K562 (cell line): ENCODE measurements at regions not wholly inside any gene's neighbourhood (a gene's known extent, or its start where the extent isn't known, plus 50 kb on each side); places are given as distances from the start of the nearest gene placed in this dataset.
"Not testable (repeated sequence)": the region's sequence is repeated elsewhere in the genome, so short reads cannot be mapped to it uniquely, and the experiment has no call there.

Experiments
- ATAC-seq: fragments of 200-7000 bp; cut with Tn5 transposase; 3 replicates; pipeline ENCODE4 v1.9.1; 2020; ENCODE audit warnings: moderate library complexity
- BruUV-seq: library from RNA; stranded (reverse); fragments of 400-500 nt; replicated peaks from 2 replicates; lab custom pipeline; 2021; lab: Mats Ljungman, UMichigan
- CTCF ChIA-PET: fragments of 300-600 bp; formaldehyde crosslinking; extraction: SDS; loops from one replicate; lab custom pipeline; 2021; ENCODE audit warnings: low intra/inter-chr PET ratio; lab: Yijun Ruan, JAX
- POLR2A ChIA-PET: fragments of 300-600, 350-650 bp; sonication (Branson Sonifier 250); formaldehyde crosslinking; extraction: SDS; loops from one replicate; lab custom pipeline; 2021; ENCODE audit warnings: antibody characterized with exemption, inconsistent platforms; lab: Yijun Ruan, JAX
- DNase-seq, 4 experiments: peaks; one replicate each; pipeline versions ENCODE4 v3.0.0 to v3.0.0-alpha.2; 2011 to 2018; ENCODE audit warnings: low spot score in 3 of 4, mixed read lengths in 3 of 4; ENCODE audit errors: extremely low read depth in 1 of 4
- FAIRE-seq: peaks from 2 replicates; lab custom pipeline; 2011; peaks lifted over from hg19 to GRCh38; lab: Jason Lieb, UNC
- H2AFZ ChIP-seq: 2 replicates; pipeline ENCODE4 v1.6.0; 2011; ENCODE audit warnings: low read depth, low read length, control low read depth, inconsistent platforms
- H3K27ac ChIP-seq: fragments of 200-600 bp; 3 replicates; pipeline ENCODE4 v1.8.0; 2011; ENCODE audit warnings: low read depth, mild to moderate bottlenecking, control low read depth, inconsistent platforms, low read length, moderate library complexity, mixed read lengths; ENCODE audit errors: extremely low read depth
- H3K27me3 ChIP-seq, 2 experiments: fragments of 300-600 bp in 1 of 2; 2 replicates in 1 of 2; 3 replicates in 1 of 2; pipeline versions ENCODE4 v1.6.0 to v1.8.0; 2011; ENCODE audit warnings: inconsistent platforms in 2 of 2, low read length in 2 of 2, mild to moderate bottlenecking in 1 of 2, mixed read lengths in 1 of 2, moderate library complexity in 1 of 2; ENCODE audit not compliant: control insufficient read depth in 2 of 2, insufficient read depth in 2 of 2
- H3K36me3 ChIP-seq: fragments of 300-600 bp; 3 replicates; pipeline ENCODE4 v1.8.0; 2011; ENCODE audit warnings: mild to moderate bottlenecking, low read length, inconsistent platforms; ENCODE audit not compliant: control insufficient read depth, insufficient read depth
- H3K4me1 ChIP-seq, 2 experiments: fragments of 200-600 bp in 1 of 2; replicated peaks in 1 of 2; 2 replicates in 1 of 2; 3 replicates in 1 of 2; pipeline versions ENCODE4 v1.5.1 to v1.8.0; 2011; ENCODE audit warnings: inconsistent platforms in 2 of 2, low read length in 2 of 2, mild to moderate bottlenecking in 1 of 2, mixed read lengths in 1 of 2, moderate library complexity in 1 of 2; ENCODE audit not compliant: control insufficient read depth in 2 of 2, insufficient read depth in 2 of 2
- H3K4me2 ChIP-seq: 2 replicates; pipeline ENCODE4 v1.6.1; 2011; ENCODE audit warnings: low read length, control low read depth, inconsistent platforms, mixed read lengths; ENCODE audit not compliant: insufficient read depth
- H3K4me3 ChIP-seq: fragments of 200-600 bp; sonication (generic), shearing (Covaris generic); 2 replicates; pipeline ENCODE4 v1.5.1; 2016; ENCODE audit warnings: control low read depth, inconsistent platforms
- H3K79me2 ChIP-seq: fragments of 200-600 bp; 3 replicates; pipeline ENCODE4 v1.8.0; 2011; ENCODE audit warnings: low read length, inconsistent platforms; ENCODE audit not compliant: control insufficient read depth, insufficient read depth
- H3K9ac ChIP-seq, 2 experiments: 2 replicates each; pipeline versions ENCODE4 v1.6.0 to v1.6.1; 2011; ENCODE audit warnings: low read depth in 2 of 2, low read length in 2 of 2, control low read depth in 1 of 2, inconsistent platforms in 1 of 2, mild to moderate bottlenecking in 1 of 2, mixed read lengths in 1 of 2; ENCODE audit not compliant: insufficient read depth in 1 of 2
- H3K9me1 ChIP-seq: one replicate; pipeline ENCODE4 v1.6.0; 2011; ENCODE audit warnings: inconsistent platforms, mild to moderate bottlenecking, low read length, moderate library complexity; ENCODE audit not compliant: control insufficient read depth, insufficient read depth
- H3K9me3 ChIP-seq: replicated peaks from 2 replicates; pipeline ENCODE4 v1.5.1; 2011; ENCODE audit warnings: low read depth, low read length, inconsistent platforms; ENCODE audit not compliant: control insufficient read depth, insufficient read depth
- H4K20me1 ChIP-seq: replicated peaks from 2 replicates; pipeline ENCODE4 v1.6.1; 2011; ENCODE audit warnings: low read length, inconsistent platforms, mixed read lengths; ENCODE audit not compliant: control insufficient read depth, insufficient read depth
- ARHGAP35 ChIP-seq: fragments of 450-650 bp; IDR thresholded peaks from 2 replicates; pipeline ENCODE4 v1.6.1; 2018; ENCODE audit not compliant: partially characterized antibody
- CBFA2T3 ChIP-seq: fragments of 450-650 bp; IDR thresholded peaks from 2 replicates; pipeline ENCODE4 v1.6.1; 2017
- HSF4 ChIP-seq: fragments of 250-450 bp; sonication (Bioruptor Pico); IDR thresholded peaks from 2 replicates; pipeline ENCODE4 v2.1.2; 2022; ENCODE audit warnings: mild to moderate bottlenecking, moderate library complexity, borderline replicate concordance
- NFE2L1 ChIP-seq: fragments of 450-650 bp; IDR thresholded peaks from 2 replicates; pipeline ENCODE4 v1.6.1; 2016; ENCODE audit warnings: missing genetic modification characterization, low read depth, mild to moderate bottlenecking, missing compliant biosample characterization, moderate library complexity, borderline replicate concordance
- RBM25 ChIP-seq: fragments of 200-400 bp; formaldehyde crosslinking; IDR thresholded peaks from 2 replicates; pipeline ENCODE4 v1.6.1; 2018; ENCODE audit warnings: low read length, low read depth, moderate library complexity; ENCODE audit not compliant: severe bottlenecking
- RCOR1 ChIP-seq, 2 experiments: IDR thresholded peaks; 2 replicates each; pipeline ENCODE4 v1.6.1; 2012; ENCODE audit warnings: low read depth in 2 of 2, low read length in 2 of 2, borderline replicate concordance in 1 of 2, improper control_type of control experiment in 1 of 2
- ZBTB17 ChIP-seq: fragments of 450-650 bp; formaldehyde crosslinking; IDR thresholded peaks from 2 replicates; pipeline ENCODE4 v1.4.0; 2020; ENCODE audit warnings: mild to moderate bottlenecking
- WGBS: fragments of 100-300 bp; shearing (Covaris generic); methylation state at CpG from one replicate; pipeline ENCODE4 v1.1.6; 2016; ENCODE audit warnings: low coverage, mixed read lengths; ENCODE audit not compliant: insufficient coverage; ENCODE audit errors: missing lambda C conversion rate; 5-methylcytosine and 5-hydroxymethylcytosine counted together
- in situ Hi-C: fragments of 300-500 bp; cut with MboI; formaldehyde crosslinking; loops from 4 replicates; pipeline ENCODE4 v1.15.0; 2018; ENCODE audit warnings: inconsistent platforms, mixed read lengths
- intact Hi-C: fragments of 100-400 bp; cut with micrococcal nuclease; formaldehyde crosslinking; loops from 2 replicates; pipeline ENCODE4 v1.14.2; 2022
- TF ChIP-seq, protein P1 (sequence below): fragments of 450-650 bp; conservative IDR thresholded peaks from 2 replicates; pipeline ENCODE4 v1.6.1; 2016; ENCODE audit warnings: missing genetic modification characterization, low read depth, mild to moderate bottlenecking, control low read depth, missing compliant biosample characterization
- TF ChIP-seq, protein P2 (sequence below): fragments of 450-650 bp; formaldehyde crosslinking; IDR thresholded peaks from 2 replicates; pipeline ENCODE4 v1.4.0; 2020; ENCODE audit warnings: mild to moderate bottlenecking, moderate library complexity
- TF ChIP-seq, protein P3 (sequence below): IDR thresholded peaks from 2 replicates; pipeline ENCODE4 v1.6.1; 2011; ENCODE audit not compliant: insufficient read length; ENCODE audit errors: extremely low read depth

DNA sequence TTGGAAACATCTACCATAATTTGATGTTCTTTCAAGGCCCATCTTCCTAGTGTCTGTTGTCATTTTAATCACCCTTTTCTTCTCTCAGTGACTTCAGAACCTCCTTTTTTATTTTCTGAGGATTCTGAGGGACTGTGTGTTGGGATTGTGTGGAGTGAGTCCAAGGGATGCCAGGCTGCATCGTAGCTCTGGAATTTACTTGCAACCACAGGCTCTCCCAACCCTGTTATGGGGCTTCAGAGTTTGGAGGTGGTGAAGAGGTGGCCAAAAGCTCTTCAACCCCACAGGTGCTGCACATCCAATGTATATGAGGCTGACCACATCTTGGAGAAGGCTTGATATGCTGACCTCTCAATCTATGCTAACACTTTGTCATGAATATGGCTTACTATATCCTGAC lies 79.5 kb upstream of the GPR141 start:
- no TSS peak for BruUV-seq
- Histone ChIP-seq H4K20me1 (no peaks in the 10 kb centered on the region), H3K4me1 (no peaks in the 10 kb centered on the region), H3K4me2 (no peak overlapping the region), H3K4me3 (no peak overlapping the region), H3K27ac (no peak overlapping the region), H3K36me3 (no peaks in the 10 kb centered on the region), H2AFZ (no peak overlapping the region), H3K79me2 (no peaks in the 10 kb centered on the region), H3K9me3 (no peaks in the 10 kb centered on the region), H3K9ac (no peak overlapping the region), H3K9me1 (no peaks in the 10 kb centered on the region), H3K27me3 (no peaks in the 10 kb centered on the region; a peak in 1 of 5 replicates)
- 0% methylated on average over 1 of the region's 1 CpG for WGBS
- ATAC-seq (no peak), DNase-seq (no peak), FAIRE-seq (no peak)
- in situ Hi-C loops (no loop called here), intact Hi-C loops (no loop called here)
- TF ChIP-seq RCOR1 (IDR thresholded peaks at IDR 0.05; ENCODE audit: borderline replicate concordance in 1 of 2, low read depth in 2 of 2, low read length in 2 of 2) (no peak), HSF4 (CRISPR knock-in tag) (no peak), ZBTB17 (CRISPR knock-in tag) (no peak), RBM25 (no peak), NFE2L1 (tag) (no peak), CBFA2T3 (no peak), ARHGAP35 (no peak)
- TF ChIP-seq, protein P1, sequence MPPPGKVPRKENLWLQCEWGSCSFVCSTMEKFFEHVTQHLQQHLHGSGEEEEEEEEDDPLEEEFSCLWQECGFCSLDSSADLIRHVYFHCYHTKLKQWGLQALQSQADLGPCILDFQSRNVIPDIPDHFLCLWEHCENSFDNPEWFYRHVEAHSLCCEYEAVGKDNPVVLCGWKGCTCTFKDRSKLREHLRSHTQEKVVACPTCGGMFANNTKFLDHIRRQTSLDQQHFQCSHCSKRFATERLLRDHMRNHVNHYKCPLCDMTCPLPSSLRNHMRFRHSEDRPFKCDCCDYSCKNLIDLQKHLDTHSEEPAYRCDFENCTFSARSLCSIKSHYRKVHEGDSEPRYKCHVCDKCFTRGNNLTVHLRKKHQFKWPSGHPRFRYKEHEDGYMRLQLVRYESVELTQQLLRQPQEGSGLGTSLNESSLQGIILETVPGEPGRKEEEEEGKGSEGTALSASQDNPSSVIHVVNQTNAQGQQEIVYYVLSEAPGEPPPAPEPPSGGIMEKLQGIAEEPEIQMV (tag) = no peak
- TF ChIP-seq, protein P2, sequence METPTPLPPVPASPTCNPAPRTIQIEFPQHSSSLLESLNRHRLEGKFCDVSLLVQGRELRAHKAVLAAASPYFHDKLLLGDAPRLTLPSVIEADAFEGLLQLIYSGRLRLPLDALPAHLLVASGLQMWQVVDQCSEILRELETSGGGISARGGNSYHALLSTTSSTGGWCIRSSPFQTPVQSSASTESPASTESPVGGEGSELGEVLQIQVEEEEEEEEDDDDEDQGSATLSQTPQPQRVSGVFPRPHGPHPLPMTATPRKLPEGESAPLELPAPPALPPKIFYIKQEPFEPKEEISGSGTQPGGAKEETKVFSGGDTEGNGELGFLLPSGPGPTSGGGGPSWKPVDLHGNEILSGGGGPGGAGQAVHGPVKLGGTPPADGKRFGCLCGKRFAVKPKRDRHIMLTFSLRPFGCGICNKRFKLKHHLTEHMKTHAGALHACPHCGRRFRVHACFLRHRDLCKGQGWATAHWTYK (CRISPR knock-in tag) = no peak
- TF ChIP-seq, protein P3, sequence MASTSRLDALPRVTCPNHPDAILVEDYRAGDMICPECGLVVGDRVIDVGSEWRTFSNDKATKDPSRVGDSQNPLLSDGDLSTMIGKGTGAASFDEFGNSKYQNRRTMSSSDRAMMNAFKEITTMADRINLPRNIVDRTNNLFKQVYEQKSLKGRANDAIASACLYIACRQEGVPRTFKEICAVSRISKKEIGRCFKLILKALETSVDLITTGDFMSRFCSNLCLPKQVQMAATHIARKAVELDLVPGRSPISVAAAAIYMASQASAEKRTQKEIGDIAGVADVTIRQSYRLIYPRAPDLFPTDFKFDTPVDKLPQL = no peak
- CTCF ChIA-PET = no interaction called here
- POLR2A ChIA-PET = no interaction called here

DNA sequence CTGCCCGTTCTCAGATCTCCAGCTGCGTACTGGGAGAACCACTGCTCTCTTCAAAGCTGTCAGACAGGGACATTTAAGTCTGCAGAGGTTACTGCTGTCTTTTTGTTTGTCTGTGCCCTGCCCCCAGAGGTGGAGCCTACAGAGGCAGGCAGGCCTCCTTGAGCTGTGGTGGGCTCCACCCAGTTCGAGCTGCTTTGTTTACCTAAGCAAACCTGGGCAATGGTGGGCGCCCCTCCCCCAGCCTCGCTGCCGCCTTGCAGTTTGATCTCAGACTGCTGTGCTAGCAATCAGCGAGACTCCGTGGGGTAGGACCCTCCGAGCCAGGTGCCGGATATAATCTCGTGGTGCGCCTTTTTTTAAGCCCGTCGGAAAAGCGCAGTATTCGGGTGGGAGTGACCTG lies 66.2 kb upstream of the GPR141 start:
- H3K36me3 ChIP-seq, ATAC-seq, H3K27ac ChIP-seq, FAIRE-seq, CTCF ChIA-PET, H3K79me2 ChIP-seq, intact Hi-C loops, in situ Hi-C loops, POLR2A ChIA-PET, H3K4me1 ChIP-seq, H3K9me1 ChIP-seq, H3K4me2 ChIP-seq, H3K9me3 ChIP-seq, H3K4me3 ChIP-seq, H4K20me1 ChIP-seq, H3K9ac ChIP-seq, BruUV-seq, H2AFZ ChIP-seq, DNase-seq, H3K27me3 ChIP-seq: not testable (repeated sequence)
- WGBS = 5% methylated on average over 10 of the region's 16 CpGs
